H1 (cell line): ENCODE measurements at regions not wholly inside any gene's neighbourhood (a gene's known extent, or its start where the extent isn't known, plus 50 kb on each side); places are given as distances from the start of the nearest gene placed in this dataset.
A peak's percentile ranks its signal among the peaks of the same experiment; 100 is the strongest.

ENCODE experiments used
- HDAC2 ChIP-seq, 2 experiments: fragments of 300-600 bp in 1 of 2; sonication (generic) in 1 of 2; IDR thresholded peaks; 2 replicates each; pipeline ENCODE4 v1.6.1; 2011 to 2012; ENCODE audit warnings: low read depth in 2 of 2, low read length in 2 of 2, mild to moderate bottlenecking in 2 of 2, moderate library complexity in 2 of 2, borderline replicate concordance in 1 of 2, inconsistent platforms in 1 of 2
- POU5F1 ChIP-seq: IDR thresholded peaks from 2 replicates; pipeline ENCODE4 v1.6.1; 2011; ENCODE audit warnings: low read depth, mild to moderate bottlenecking, low read length, moderate library complexity

DNA sequence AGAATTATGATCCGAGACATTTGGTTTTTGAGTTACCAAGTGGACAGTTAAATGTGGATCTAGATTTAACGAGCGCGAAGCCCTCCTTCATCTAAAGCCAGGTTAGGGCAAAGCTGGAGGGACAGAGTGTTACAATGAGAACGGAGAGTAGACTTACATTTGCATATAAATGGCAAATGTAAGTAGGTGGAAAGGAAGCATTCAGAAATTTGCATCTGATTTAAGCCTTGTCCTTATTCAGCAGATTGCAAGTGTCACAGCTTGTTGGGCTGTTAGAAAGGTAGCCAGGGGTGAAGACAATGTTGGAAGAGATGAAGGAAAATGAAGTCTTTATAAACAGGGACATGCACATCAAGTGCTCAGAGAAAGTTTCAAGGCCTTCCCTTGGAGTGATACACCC, 806.2 kb downstream of the GALC start (continued):
- peak; percentile 63; the same call in 1 of the 2 replicates for TF ChIP-seq POU5F1
- 0 out of 4 replicates have a peak, but pooled peaks of 1 of the 2 experiments have one; percentile 78 for TF ChIP-seq HDAC2 (IDR thresholded peaks at IDR 0.05; ENCODE audit: borderline replicate concordance in 1 of 2, low read depth in 2 of 2, low read length in 2 of 2)
- TF ChIP-seq, all 59 proteins: peak for 9
